Right lobe of liver (tissue), 4 donors: ENCODE measurements at regions not wholly inside any gene's neighbourhood (a gene's known extent, or its start where the extent isn't known, plus 50 kb on each side); places are given as distances from the start of the nearest gene placed in this dataset.

Experiments used
- POLR2A ChIP-seq: fragments of 450-650 bp; IDR thresholded peaks from one replicate; pipeline ENCODE4 v1.6.1; 2017; ENCODE audit warnings: antibody characterized with exemption, mild to moderate bottlenecking
- TF ChIP-seq, protein P1 (sequence below), 4 donors: fragments of 200-600 bp in 3 of 4; fragments of 450-650 bp in 1 of 4; IDR thresholded peaks; one replicate each; pipeline versions ENCODE4 v1.5.1 to v1.8.0; 2016 to 2022; ENCODE audit warnings: antibody characterized with exemption in 4 of 4, mild to moderate bottlenecking in 2 of 4
- donor health status: DM: no; HTN: no; CAD: no.
- donor health status: DM: no; HTN: no; CAD: no.
- donor health status: DM: no; HTN: yes; CAD: no.

DNA sequence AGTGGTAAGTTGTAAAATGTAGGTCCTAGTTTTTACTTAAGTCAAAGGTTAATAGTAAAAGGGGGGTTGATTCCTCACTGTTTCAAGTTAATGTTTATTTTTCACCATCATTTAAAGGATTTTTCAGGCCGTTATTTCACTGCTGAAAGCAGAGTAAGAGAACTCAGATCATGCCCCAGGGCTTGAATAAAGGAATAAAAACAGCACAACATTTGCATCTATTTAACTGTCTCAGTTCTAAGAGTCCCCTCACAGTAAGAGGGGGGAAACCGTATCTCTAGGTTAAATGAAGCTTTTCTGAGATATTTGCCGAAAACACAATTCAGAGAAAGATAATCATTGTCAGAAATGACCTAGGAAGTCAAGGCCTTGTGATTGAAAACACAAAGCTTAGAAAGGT is 138.2 kb upstream of the KCTD1 start:
- no peak for TF ChIP-seq POLR2A
- TF ChIP-seq, protein P1, sequence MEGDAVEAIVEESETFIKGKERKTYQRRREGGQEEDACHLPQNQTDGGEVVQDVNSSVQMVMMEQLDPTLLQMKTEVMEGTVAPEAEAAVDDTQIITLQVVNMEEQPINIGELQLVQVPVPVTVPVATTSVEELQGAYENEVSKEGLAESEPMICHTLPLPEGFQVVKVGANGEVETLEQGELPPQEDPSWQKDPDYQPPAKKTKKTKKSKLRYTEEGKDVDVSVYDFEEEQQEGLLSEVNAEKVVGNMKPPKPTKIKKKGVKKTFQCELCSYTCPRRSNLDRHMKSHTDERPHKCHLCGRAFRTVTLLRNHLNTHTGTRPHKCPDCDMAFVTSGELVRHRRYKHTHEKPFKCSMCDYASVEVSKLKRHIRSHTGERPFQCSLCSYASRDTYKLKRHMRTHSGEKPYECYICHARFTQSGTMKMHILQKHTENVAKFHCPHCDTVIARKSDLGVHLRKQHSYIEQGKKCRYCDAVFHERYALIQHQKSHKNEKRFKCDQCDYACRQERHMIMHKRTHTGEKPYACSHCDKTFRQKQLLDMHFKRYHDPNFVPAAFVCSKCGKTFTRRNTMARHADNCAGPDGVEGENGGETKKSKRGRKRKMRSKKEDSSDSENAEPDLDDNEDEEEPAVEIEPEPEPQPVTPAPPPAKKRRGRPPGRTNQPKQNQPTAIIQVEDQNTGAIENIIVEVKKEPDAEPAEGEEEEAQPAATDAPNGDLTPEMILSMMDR (IDR thresholded peaks at IDR 0.05) = no peak
